Panc1 (cell line): ENCODE measurements at regions not wholly inside any gene's neighbourhood (a gene's known extent, or its start where the extent isn't known, plus 50 kb on each side); places are given as distances from the start of the nearest gene placed in this dataset.

Experiments used
- ATAC-seq: fragments of 200-7000 bp; cut with Tn5 transposase; 2 replicates; pipeline ENCODE4 v1.9.1; 2020; ENCODE audit warnings: mild to moderate bottlenecking, moderate library complexity
- BruUV-seq: library from RNA; stranded (reverse); fragments of 400-500 nt; replicated peaks from 2 replicates; lab custom pipeline; 2021; lab: Mats Ljungman, UMichigan
- CTCF ChIA-PET: fragments of 300-600 bp; sonication (Branson Sonifier 250); formaldehyde crosslinking; loops from one replicate; lab custom pipeline; 2022; ENCODE audit warnings: antibody characterized with exemption; lab: Charles Lee
- POLR2A ChIA-PET: fragments of 300-600 bp; sonication (Branson Sonifier 250); formaldehyde crosslinking; loops from one replicate; lab custom pipeline; 2022; ENCODE audit warnings: antibody characterized with exemption; lab: Charles Lee
- DNase-seq: peaks from one replicate; pipeline ENCODE4 v3.0.0-alpha.2; 2010; ENCODE audit warnings: low read depth, low spot score
- H3K27ac ChIP-seq: 2 replicates; pipeline ENCODE4 v1.5.1; 2011; ENCODE audit warnings: mild to moderate bottlenecking, low read length, inconsistent platforms
- H3K27me3 ChIP-seq: fragments of 200-500 bp; sonication (Bioruptor generic); 2 replicates; pipeline ENCODE4 v1.6.0; 2014; ENCODE audit warnings: low read length, inconsistent platforms; ENCODE audit not compliant: control insufficient read depth, insufficient read depth
- H3K36me3 ChIP-seq: fragments of 200-500 bp; sonication (Bioruptor generic); 2 replicates; pipeline ENCODE4 v1.5.1; 2014; ENCODE audit warnings: inconsistent platforms, mild to moderate bottlenecking, low read length, moderate library complexity; ENCODE audit not compliant: control insufficient read depth, insufficient read depth
- H3K4me1 ChIP-seq: 2 replicates; pipeline ENCODE4 v1.5.1; 2011; ENCODE audit warnings: inconsistent platforms, mild to moderate bottlenecking, low read length, moderate library complexity; ENCODE audit not compliant: control insufficient read depth, insufficient read depth
- H3K4me3 ChIP-seq, 2 experiments: 2 replicates each; pipeline ENCODE4 v1.5.1; 2011 to 2012; ENCODE audit warnings: low read depth in 2 of 2, low read length in 2 of 2, mild to moderate bottlenecking in 2 of 2, inconsistent platforms in 1 of 2, moderate library complexity in 1 of 2
- H3K9me3 ChIP-seq: fragments of 200-500 bp; sonication (Bioruptor generic); 2 replicates; pipeline ENCODE4 v1.5.1; 2014; ENCODE audit warnings: low read depth, mild to moderate bottlenecking, inconsistent platforms, low read length, moderate library complexity; ENCODE audit not compliant: control insufficient read depth, insufficient read depth
- CTCF ChIP-seq: fragments of 450-650 bp; IDR thresholded peaks from 2 replicates; pipeline ENCODE4 v1.5.1; 2017; ENCODE audit warnings: mild to moderate bottlenecking
- POLR2AphosphoS5 ChIP-seq: IDR thresholded peaks from 2 replicates; pipeline ENCODE4 v1.6.1; 2012; ENCODE audit warnings: mild to moderate bottlenecking, low read depth, low read length, moderate library complexity
- SIN3A ChIP-seq: IDR thresholded peaks from 2 replicates; pipeline ENCODE4 v1.6.1; 2012; ENCODE audit warnings: low read depth, mild to moderate bottlenecking, low read length, moderate library complexity, borderline replicate concordance; ENCODE audit not compliant: insufficient read depth
- TCF7L2 ChIP-seq: IDR thresholded peaks from 2 replicates; pipeline ENCODE4 v1.6.1; 2011; ENCODE audit warnings: mild to moderate bottlenecking, low read depth, low read length, inconsistent platforms
- in situ Hi-C: cut with HindIII; loops from 2 replicates; pipeline ENCODE4 v1.10.0; 2016; ENCODE audit warnings: low sequenced_read_pairs, low pct_unique_long_range_greater_than_20kb
- intact Hi-C: fragments of 100-400 bp; cut with micrococcal nuclease; formaldehyde crosslinking; loops from one replicate; pipeline ENCODE4 v1.10.0; 2022; ENCODE audit not compliant: unreplicated experiment
- TF ChIP-seq, protein P1 (sequence below), 2 experiments: IDR thresholded peaks; 2 replicates each; pipeline ENCODE4 v1.6.1; 2011 to 2012; ENCODE audit warnings: low read depth in 2 of 2, control low read depth in 1 of 2, low read length in 1 of 2, mild to moderate bottlenecking in 1 of 2, moderate library complexity in 1 of 2; ENCODE audit not compliant: insufficient read depth in 1 of 2

DNA sequence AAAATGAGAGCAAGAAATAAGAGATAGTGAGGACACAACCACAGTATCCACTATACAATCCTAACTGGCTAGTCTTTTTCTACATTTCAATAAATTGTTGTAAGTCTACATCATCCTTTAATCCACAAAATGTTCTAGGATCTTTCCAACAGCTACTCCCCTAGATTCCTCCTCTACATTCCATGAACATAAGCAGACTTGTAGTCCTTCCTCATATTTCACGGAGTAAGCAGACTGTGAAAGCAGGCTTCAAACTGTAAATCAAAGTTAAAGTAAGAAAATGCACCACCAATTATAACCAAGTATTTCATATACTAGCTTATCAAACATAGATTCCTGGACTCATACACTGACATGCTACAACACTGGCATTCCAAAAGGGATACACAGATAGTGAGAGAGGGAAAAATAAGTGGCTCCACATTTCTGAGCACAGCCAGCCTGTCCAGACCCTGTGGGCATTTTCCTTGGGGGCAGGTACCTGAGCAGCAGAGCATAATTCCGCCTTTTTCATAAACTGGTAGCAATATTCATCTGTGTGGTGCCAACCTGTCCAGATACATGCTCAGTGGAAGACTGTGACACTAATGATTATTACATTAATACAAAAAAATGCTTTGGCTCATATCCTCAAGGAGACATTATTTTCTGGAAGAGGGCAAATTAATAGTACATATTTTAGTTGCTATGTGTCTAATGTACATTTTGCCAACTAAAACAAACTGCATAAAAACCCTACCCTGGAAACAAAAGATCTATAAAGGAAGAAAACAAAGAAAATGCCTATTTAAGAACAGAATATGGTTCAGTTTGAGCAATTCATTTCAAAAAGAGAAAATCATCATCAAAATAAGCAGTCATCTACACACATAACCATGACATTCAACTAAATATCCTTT is 113.3 kb upstream of the FSCB start:
- no peak for TF ChIP-seq TCF7L2
- TF ChIP-seq, protein P1, sequence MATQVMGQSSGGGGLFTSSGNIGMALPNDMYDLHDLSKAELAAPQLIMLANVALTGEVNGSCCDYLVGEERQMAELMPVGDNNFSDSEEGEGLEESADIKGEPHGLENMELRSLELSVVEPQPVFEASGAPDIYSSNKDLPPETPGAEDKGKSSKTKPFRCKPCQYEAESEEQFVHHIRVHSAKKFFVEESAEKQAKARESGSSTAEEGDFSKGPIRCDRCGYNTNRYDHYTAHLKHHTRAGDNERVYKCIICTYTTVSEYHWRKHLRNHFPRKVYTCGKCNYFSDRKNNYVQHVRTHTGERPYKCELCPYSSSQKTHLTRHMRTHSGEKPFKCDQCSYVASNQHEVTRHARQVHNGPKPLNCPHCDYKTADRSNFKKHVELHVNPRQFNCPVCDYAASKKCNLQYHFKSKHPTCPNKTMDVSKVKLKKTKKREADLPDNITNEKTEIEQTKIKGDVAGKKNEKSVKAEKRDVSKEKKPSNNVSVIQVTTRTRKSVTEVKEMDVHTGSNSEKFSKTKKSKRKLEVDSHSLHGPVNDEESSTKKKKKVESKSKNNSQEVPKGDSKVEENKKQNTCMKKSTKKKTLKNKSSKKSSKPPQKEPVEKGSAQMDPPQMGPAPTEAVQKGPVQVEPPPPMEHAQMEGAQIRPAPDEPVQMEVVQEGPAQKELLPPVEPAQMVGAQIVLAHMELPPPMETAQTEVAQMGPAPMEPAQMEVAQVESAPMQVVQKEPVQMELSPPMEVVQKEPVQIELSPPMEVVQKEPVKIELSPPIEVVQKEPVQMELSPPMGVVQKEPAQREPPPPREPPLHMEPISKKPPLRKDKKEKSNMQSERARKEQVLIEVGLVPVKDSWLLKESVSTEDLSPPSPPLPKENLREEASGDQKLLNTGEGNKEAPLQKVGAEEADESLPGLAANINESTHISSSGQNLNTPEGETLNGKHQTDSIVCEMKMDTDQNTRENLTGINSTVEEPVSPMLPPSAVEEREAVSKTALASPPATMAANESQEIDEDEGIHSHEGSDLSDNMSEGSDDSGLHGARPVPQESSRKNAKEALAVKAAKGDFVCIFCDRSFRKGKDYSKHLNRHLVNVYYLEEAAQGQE (IDR thresholded peaks at IDR 0.05; ENCODE audit: insufficient read depth in 1 of 2, low read depth in 2 of 2, low read length in 1 of 2), result no peak
- no peak for TF ChIP-seq POLR2AphosphoS5
- TF ChIP-seq CTCF, result no peak
- no peak for TF ChIP-seq SIN3A
- no peak for ATAC-seq
- Histone ChIP-seq H3K27ac (no peak overlapping the region), H3K4me1 (no peaks in the 10 kb centered on the region), H3K4me3 (no peak overlapping the region), H3K9me3 (no peaks in the 10 kb centered on the region), H3K27me3 (no peaks in the 10 kb centered on the region), H3K36me3 (no peaks in the 10 kb centered on the region)
- ChIA-PET CTCF (no interaction called here), POLR2A (no interaction called here)
- intact Hi-C loops, result no loop called here
- in situ Hi-C loops, result no loop called here
- DNase-seq, result no peak
- no TSS peak for BruUV-seq

DNA sequence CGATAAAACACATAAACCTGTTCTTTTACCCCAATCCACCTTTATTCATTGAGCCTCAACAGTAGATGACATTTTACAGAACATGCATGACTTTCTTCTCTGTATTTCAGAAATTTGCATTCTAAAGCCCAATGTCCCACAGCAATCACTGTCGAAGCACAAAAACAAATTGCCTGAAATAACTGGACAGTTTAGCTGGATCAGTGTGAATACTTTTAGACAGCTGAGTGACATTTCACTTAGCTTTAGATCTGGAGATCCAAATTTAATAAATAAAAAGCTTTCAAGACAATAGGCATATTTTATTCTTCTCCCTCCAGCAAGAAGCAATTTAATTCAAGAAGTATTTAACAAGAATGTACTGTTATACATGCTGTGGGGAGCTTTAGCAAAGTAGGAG is 109.1 kb upstream of the FSCB start:
- no peak for TF ChIP-seq SIN3A
- TF ChIP-seq, protein P1 (IDR thresholded peaks at IDR 0.05; ENCODE audit: insufficient read depth in 1 of 2, low read depth in 2 of 2, low read length in 1 of 2), result no peak
- TF ChIP-seq CTCF, result no peak
- TF ChIP-seq TCF7L2, result no peak
- TF ChIP-seq POLR2AphosphoS5, result no peak
- CTCF ChIA-PET, result interaction anchor here (0.5 kb wide), 1 partner anchor 331 kb away, joined by 7 read pairs; no protein-coding TSS in a partner anchor
- intact Hi-C loops, result no loop called here
- no peaks in the 10 kb centered on the region for H3K27me3 ChIP-seq
- no peaks in the 10 kb centered on the region for H3K9me3 ChIP-seq
- POLR2A ChIA-PET, result no interaction called here
- no peaks in the 10 kb centered on the region for H3K36me3 ChIP-seq
- H3K27ac ChIP-seq, result no peak overlapping the region
- no peak overlapping the region for H3K4me3 ChIP-seq
- in situ Hi-C loops, result no loop called here
- H3K4me1 ChIP-seq, result no peaks in the 10 kb centered on the region
- DNase-seq (no peak), ATAC-seq (no peak)
- BruUV-seq, result no TSS peak
